CD4-positive, alpha-beta T cell treated with Interleukin-1 beta for 1 hour (primary cell): ENCODE measurements at regions not wholly inside any gene's neighbourhood (a gene's known extent, or its start where the extent isn't known, plus 50 kb on each side); places are given as distances from the start of the nearest gene placed in this dataset.
"Not testable (repeated sequence)": the region's sequence is repeated elsewhere in the genome, so short reads cannot be mapped to it uniquely, and the experiment has no call there.

Experiments used
- DNase-seq, 2 donors: peaks; one replicate each; pipeline ENCODE4 v3.0.0-alpha.2; 2020 to 2022

GRCh38 chr13:63517371-63517770, 2101.7 kb upstream of the PCDH20 start:
- no peak for DNase-seq

- DNase-seq, result no peak
Measured at GRCh38 chr13:63516124-63516523, 2100.5 kb upstream of the PCDH20 start.

- DNase-seq, result no peak
Measured at GRCh38 chr13:63514886-63515285, 2099.2 kb upstream of the PCDH20 start.

- DNase-seq, result no peak
Measured at GRCh38 chr13:63512095-63512494, 2096.4 kb upstream of the PCDH20 start.

GRCh38 chr13:63501702-63502101, 2086.1 kb upstream of the PCDH20 start:
- DNase-seq, result no peak

GRCh38 chr13:63497601-63498000, 2082.0 kb upstream of the PCDH20 start:
- DNase-seq, result no peak

- no peak for DNase-seq
Measured at GRCh38 chr13:63492604-63493003, 2077.0 kb upstream of the PCDH20 start.

- DNase-seq, result no peak
Measured at GRCh38 chr13:63490149-63490548, 2074.5 kb upstream of the PCDH20 start.

- DNase-seq, result no peak
Measured at GRCh38 chr13:63481334-63481733, 2065.7 kb upstream of the PCDH20 start.

- DNase-seq, result no peak
Measured at GRCh38 chr13:63472711-63473110, 2057.1 kb upstream of the PCDH20 start.

GRCh38 chr13:63463782-63464610, 2048.3 kb upstream of the PCDH20 start:
- no peak for DNase-seq

GRCh38 chr13:63460462-63461090, 2044.9 kb upstream of the PCDH20 start:
- no peak for DNase-seq

GRCh38 chr13:63457186-63457585, 2041.5 kb upstream of the PCDH20 start:
- DNase-seq, result no peak

GRCh38 chr13:63455938-63456337, 2040.3 kb upstream of the PCDH20 start:
- DNase-seq, result no peak

- DNase-seq, result no peak
Measured at GRCh38 chr13:63449550-63449949, 2033.9 kb upstream of the PCDH20 start.

GRCh38 chr13:63448692-63449091, 2033.0 kb upstream of the PCDH20 start:
- DNase-seq, result no peak

GRCh38 chr13:63446329-63446728, 2030.7 kb upstream of the PCDH20 start:
- DNase-seq, result no peak

GRCh38 chr13:63444225-63444624, 2028.6 kb upstream of the PCDH20 start:
- not testable (repeated sequence) for DNase-seq

- DNase-seq, result no peak
Measured at GRCh38 chr13:63438951-63439350, 2023.3 kb upstream of the PCDH20 start.

GRCh38 chr13:63436325-63436668, 2020.6 kb upstream of the PCDH20 start:
- DNase-seq, result no peak

GRCh38 chr13:63435667-63436324, 2020.1 kb upstream of the PCDH20 start:
- DNase-seq, result no peak

- DNase-seq, result no peak
Measured at GRCh38 chr13:63433546-63434150, 2018.0 kb upstream of the PCDH20 start.

- no peak for DNase-seq
Measured at GRCh38 chr13:63427170-63427569, 2011.5 kb upstream of the PCDH20 start.

- no peak for DNase-seq
Measured at GRCh38 chr13:63425131-63425530, 2009.5 kb upstream of the PCDH20 start.
